GM23338 (cell line): ENCODE measurements at regions not wholly inside any gene's neighbourhood (a gene's known extent, or its start where the extent isn't known, plus 50 kb on each side); places are given as distances from the start of the nearest gene placed in this dataset.

Experiments
- ATAC-seq: fragments of 200-7000 bp; cut with Tn5 transposase; 3 replicates; pipeline ENCODE4 v1.9.1; 2020
- DNase-seq: peaks from one replicate; pipeline ENCODE4 v3.0.0-alpha.2; 2015; ENCODE audit warnings: low spot score
- H2AFZ ChIP-seq: fragments of 200-600 bp; sonication (generic); 2 replicates; pipeline ENCODE4 v1.8.0; 2016; ENCODE audit warnings: antibody characterized with exemption, mild to moderate bottlenecking, moderate library complexity
- H3F3A ChIP-seq: fragments of 200-600 bp; sonication (generic); replicated peaks from 2 replicates; pipeline ENCODE4 v1.8.0; 2017; ENCODE audit warnings: antibody characterized with exemption, mixed run types, low read depth
- H3K27ac ChIP-seq: fragments of 200-600 bp; sonication (generic); 2 replicates; pipeline ENCODE4 v1.6.1; 2016; ENCODE audit warnings: low read depth
- H3K27me3 ChIP-seq: fragments of 200-600 bp; sonication (generic); 2 replicates; pipeline ENCODE4 v1.8.0; 2016; ENCODE audit warnings: mild to moderate bottlenecking, mixed run types, moderate library complexity; ENCODE audit not compliant: insufficient read depth
- H3K36me3 ChIP-seq: fragments of 200-600 bp; sonication (generic); 2 replicates; pipeline ENCODE4 v1.8.0; 2016; ENCODE audit warnings: mild to moderate bottlenecking; ENCODE audit not compliant: insufficient read depth
- H3K4me1 ChIP-seq: fragments of 200-600 bp; sonication (generic); 2 replicates; pipeline ENCODE4 v1.8.0; 2016; ENCODE audit warnings: mild to moderate bottlenecking, moderate library complexity; ENCODE audit not compliant: insufficient read depth
- H3K4me2 ChIP-seq: fragments of 200-600 bp; sonication (generic); 2 replicates; pipeline ENCODE4 v1.7.1; 2017; ENCODE audit warnings: mixed run types
- H3K4me3 ChIP-seq: fragments of 200-600 bp; sonication (generic); 2 replicates; pipeline ENCODE4 v1.6.1; 2016; ENCODE audit warnings: mixed run types
- H3K79me2 ChIP-seq: fragments of 200-600 bp; sonication (generic); replicated peaks from 2 replicates; pipeline ENCODE4 v1.8.0; 2017; ENCODE audit warnings: mild to moderate bottlenecking; ENCODE audit not compliant: insufficient read depth
- H3K9me2 ChIP-seq: fragments of 200-600 bp; sonication (generic); 2 replicates; pipeline ENCODE4 v1.8.0; 2017; ENCODE audit not compliant: insufficient read depth
- H4K20me1 ChIP-seq: fragments of 200-600 bp; sonication (generic); replicated peaks from 2 replicates; pipeline ENCODE4 v1.8.0; 2017; ENCODE audit warnings: mild to moderate bottlenecking; ENCODE audit not compliant: insufficient read depth
- H3K27ac Mint-ChIP-seq: 2 replicates; pipeline ENCODE4 v1.8.0; 2020; ENCODE audit warnings: inconsistent platforms, mild to moderate bottlenecking, moderate library complexity, mixed read lengths
- H3K27me3 Mint-ChIP-seq: 3 replicates; pipeline ENCODE4 v1.8.0; 2022; ENCODE audit warnings: low read depth, mild to moderate bottlenecking, moderate library complexity, mixed read lengths, inconsistent platforms; ENCODE audit not compliant: insufficient read depth, poor library complexity
- H3K36me3 Mint-ChIP-seq: 3 replicates; pipeline ENCODE4 v1.8.0; 2021; ENCODE audit warnings: low read depth, mild to moderate bottlenecking, inconsistent platforms, moderate library complexity, mixed read lengths
- H3K4me1 Mint-ChIP-seq: 3 replicates; pipeline ENCODE4 v1.8.0; 2020; ENCODE audit warnings: mild to moderate bottlenecking, inconsistent platforms, mixed read lengths
- H3K4me3 Mint-ChIP-seq: 3 replicates; pipeline ENCODE4 v1.8.0; 2021; ENCODE audit warnings: moderate library complexity, mild to moderate bottlenecking, inconsistent platforms, mixed read lengths
- H3K9me3 Mint-ChIP-seq: 3 replicates; pipeline ENCODE4 v1.8.0; 2020; ENCODE audit warnings: moderate library complexity, mild to moderate bottlenecking, inconsistent platforms, mixed read lengths
- CREB1 ChIP-seq: fragments of 250-450 bp; sonication (Bioruptor Pico); IDR thresholded peaks from 2 replicates; pipeline ENCODE4 v1.5.0; 2020; ENCODE audit warnings: low read depth, mild to moderate bottlenecking, moderate library complexity
- ETS1 ChIP-seq: IDR thresholded peaks from 2 replicates; pipeline ENCODE4 v1.6.1; 2016; ENCODE audit warnings: antibody characterized with exemption
- EZH2 ChIP-seq: fragments of 200-600 bp; sonication (generic); IDR thresholded peaks from one replicate; pipeline ENCODE4 v1.8.0; 2017; ENCODE audit warnings: antibody characterized with exemption, mild to moderate bottlenecking, low read depth; ENCODE audit not compliant: unreplicated experiment
- EZH2phosphoT487 ChIP-seq: fragments of 200-600 bp; sonication (generic); IDR thresholded peaks from one replicate; pipeline ENCODE4 v1.8.1; 2018; ENCODE audit warnings: antibody characterized with exemption; ENCODE audit not compliant: unreplicated experiment
- JUNB ChIP-seq: IDR thresholded peaks from one replicate; pipeline ENCODE4 v1.6.1; 2016; ENCODE audit warnings: antibody characterized with exemption; ENCODE audit not compliant: unreplicated experiment
- NANOG ChIP-seq: IDR thresholded peaks from 2 replicates; pipeline ENCODE4 v1.6.1; 2016; ENCODE audit warnings: antibody characterized with exemption, borderline replicate concordance
- POLR2AphosphoS5 ChIP-seq: IDR thresholded peaks from 2 replicates; pipeline ENCODE4 v1.6.1; 2016; ENCODE audit warnings: antibody characterized with exemption, low read depth
- REST ChIP-seq: IDR thresholded peaks from one replicate; pipeline ENCODE4 v1.6.1; 2018; ENCODE audit warnings: antibody characterized with exemption; ENCODE audit not compliant: unreplicated experiment
- STAT1 ChIP-seq: IDR thresholded peaks from one replicate; pipeline ENCODE4 v1.6.1; 2016; ENCODE audit warnings: antibody characterized with exemption; ENCODE audit not compliant: unreplicated experiment
- ZNF114 ChIP-seq: fragments of 250-450 bp; sonication (Bioruptor Pico); IDR thresholded peaks from 2 replicates; pipeline ENCODE4 v1.5.0; 2020; ENCODE audit warnings: mild to moderate bottlenecking, moderate library complexity
- ZNF331 ChIP-seq: fragments of 250-450 bp; sonication (Bioruptor Pico); IDR thresholded peaks from 2 replicates; pipeline ENCODE4 v1.5.0; 2020; ENCODE audit warnings: low read depth, mild to moderate bottlenecking, moderate library complexity
- ZNF462 ChIP-seq: fragments of 250-450 bp; sonication (Bioruptor Pico); IDR thresholded peaks from 2 replicates; pipeline ENCODE4 v1.5.0; 2020; ENCODE audit warnings: mild to moderate bottlenecking, moderate library complexity
- TF ChIP-seq, protein P1 (sequence below), 2 experiments: fragments of 200-600 bp in 1 of 2; sonication (generic) in 1 of 2; conservative IDR thresholded peaks; 2 replicates each; pipeline versions ENCODE4 v1.5.1 to v1.6.1; 2016 to 2017; ENCODE audit warnings: antibody characterized with exemption in 2 of 2, low read depth in 2 of 2, mild to moderate bottlenecking in 2 of 2, moderate library complexity in 1 of 2

DNA sequence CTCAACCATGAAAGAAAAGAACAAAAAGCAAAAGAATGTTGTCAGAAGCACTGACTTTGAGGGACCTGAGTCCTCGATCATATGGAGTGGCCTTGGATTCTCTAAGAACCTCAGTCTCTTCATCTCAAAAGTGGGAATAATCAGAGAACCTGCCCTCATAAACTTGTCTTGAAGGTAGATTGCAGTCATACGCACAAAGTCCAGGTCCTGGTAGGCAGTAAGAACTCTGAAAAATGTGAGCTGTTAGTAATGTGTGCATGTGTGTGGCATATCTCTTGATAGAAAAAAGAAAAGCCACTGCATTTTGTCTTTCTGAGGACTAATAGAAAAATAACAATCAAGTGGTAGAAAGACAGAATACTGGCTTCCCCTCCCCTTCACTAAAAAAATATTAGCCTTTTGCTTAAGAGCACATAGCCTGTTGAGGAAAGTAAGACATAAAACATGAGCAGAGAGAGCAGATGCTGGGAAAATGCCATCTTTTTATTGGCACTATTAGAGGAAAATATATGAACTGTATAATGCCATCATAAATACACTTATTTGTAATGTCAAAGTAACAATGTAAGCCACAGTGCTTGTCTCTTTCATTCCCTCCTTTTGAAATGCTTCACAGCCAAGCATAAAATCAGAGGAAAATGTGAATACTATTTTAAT lies 205.1 kb upstream of the TBX3 start:
- Mint-ChIP-seq H3K27ac (no peak overlapping the region), H3K9me3 (no peaks in the 10 kb centered on the region), H3K4me3 (no peak overlapping the region), H3K4me1 (no peaks in the 10 kb centered on the region), H3K27me3 (peaks cover 3% of the 10 kb centered on the region), H3K36me3 (no peaks in the 10 kb centered on the region)
- H2AFZ ChIP-seq: no peak overlapping the region
- H3K4me1 ChIP-seq: no peaks in the 10 kb centered on the region
- H3K4me3 ChIP-seq: no peak overlapping the region
- ATAC-seq: no peak
- H3K4me2 ChIP-seq: no peak overlapping the region
- no peak for DNase-seq
- H3K36me3 ChIP-seq: no peaks in the 10 kb centered on the region
- no peaks in the 10 kb centered on the region for H3K9me2 ChIP-seq
- no peak overlapping the region for H3K27ac ChIP-seq
- H3K27me3 ChIP-seq: no peaks in the 10 kb centered on the region
- H4K20me1 ChIP-seq: no peaks in the 10 kb centered on the region
- TF ChIP-seq ZNF462 (CRISPR knock-in tag) (no peak), STAT1 (no peak), REST (no peak), CREB1 (no peak), NANOG (no peak), EZH2phosphoT487 (no peak), ZNF331 (CRISPR knock-in tag) (no peak), EZH2 (no peak), ZNF114 (no peak), JUNB (no peak), ETS1 (no peak), POLR2AphosphoS5 (no peak)
- TF ChIP-seq, protein P1, sequence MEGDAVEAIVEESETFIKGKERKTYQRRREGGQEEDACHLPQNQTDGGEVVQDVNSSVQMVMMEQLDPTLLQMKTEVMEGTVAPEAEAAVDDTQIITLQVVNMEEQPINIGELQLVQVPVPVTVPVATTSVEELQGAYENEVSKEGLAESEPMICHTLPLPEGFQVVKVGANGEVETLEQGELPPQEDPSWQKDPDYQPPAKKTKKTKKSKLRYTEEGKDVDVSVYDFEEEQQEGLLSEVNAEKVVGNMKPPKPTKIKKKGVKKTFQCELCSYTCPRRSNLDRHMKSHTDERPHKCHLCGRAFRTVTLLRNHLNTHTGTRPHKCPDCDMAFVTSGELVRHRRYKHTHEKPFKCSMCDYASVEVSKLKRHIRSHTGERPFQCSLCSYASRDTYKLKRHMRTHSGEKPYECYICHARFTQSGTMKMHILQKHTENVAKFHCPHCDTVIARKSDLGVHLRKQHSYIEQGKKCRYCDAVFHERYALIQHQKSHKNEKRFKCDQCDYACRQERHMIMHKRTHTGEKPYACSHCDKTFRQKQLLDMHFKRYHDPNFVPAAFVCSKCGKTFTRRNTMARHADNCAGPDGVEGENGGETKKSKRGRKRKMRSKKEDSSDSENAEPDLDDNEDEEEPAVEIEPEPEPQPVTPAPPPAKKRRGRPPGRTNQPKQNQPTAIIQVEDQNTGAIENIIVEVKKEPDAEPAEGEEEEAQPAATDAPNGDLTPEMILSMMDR (conservative IDR thresholded peaks at IDR 0.05; ENCODE audit: low read depth in 2 of 2): no peak
- H3F3A ChIP-seq: no peaks in the 10 kb centered on the region
- H3K79me2 ChIP-seq: no peaks in the 10 kb centered on the region
